Trophoblast cell (in vitro differentiated cells and primary cell): ENCODE measurements at regions not wholly inside any gene's neighbourhood (a gene's known extent, or its start where the extent isn't known, plus 50 kb on each side); places are given as distances from the start of the nearest gene placed in this dataset.

ENCODE experiments used
- DNase-seq, 2 donors: peaks; one replicate each; pipeline ENCODE4 v3.0.0-alpha.2; 2016
- H2AFZ ChIP-seq: 2 replicates; pipeline ENCODE4 v1.6.1; 2013; ENCODE audit warnings: low read length, moderate library complexity, mild to moderate bottlenecking; ENCODE audit not compliant: insufficient read depth, poor library complexity
- H2AK5ac ChIP-seq: 2 replicates; pipeline ENCODE4 v1.6.1; 2013; ENCODE audit warnings: mild to moderate bottlenecking, low read length
- H2BK120ac ChIP-seq: 2 replicates; pipeline ENCODE4 v1.6.1; 2013; ENCODE audit warnings: low read length, mild to moderate bottlenecking, moderate library complexity; ENCODE audit not compliant: insufficient read depth, poor library complexity
- H2BK12ac ChIP-seq: 2 replicates; pipeline ENCODE4 v1.6.1; 2013; ENCODE audit warnings: mild to moderate bottlenecking, low read length, moderate library complexity
- H2BK5ac ChIP-seq: 2 replicates; pipeline ENCODE4 v1.6.1; 2013; ENCODE audit warnings: low read length, low read depth, moderate library complexity, mild to moderate bottlenecking; ENCODE audit not compliant: poor library complexity
- H3K14ac ChIP-seq: 2 replicates; pipeline ENCODE4 v1.6.1; 2013; ENCODE audit warnings: mild to moderate bottlenecking, low read length
- H3K18ac ChIP-seq: 2 replicates; pipeline ENCODE4 v1.6.1; 2013; ENCODE audit warnings: mild to moderate bottlenecking, low read length
- H3K23ac ChIP-seq: 2 replicates; pipeline ENCODE4 v1.6.1; 2013; ENCODE audit warnings: low read length
- H3K27ac ChIP-seq: 2 replicates; pipeline ENCODE4 v1.5.1; 2013; ENCODE audit warnings: low read depth, mild to moderate bottlenecking, inconsistent platforms, low read length, moderate library complexity
- H3K27me3 ChIP-seq: 2 replicates; pipeline ENCODE4 v1.6.1; 2013; ENCODE audit warnings: inconsistent platforms, mild to moderate bottlenecking, low read length, moderate library complexity; ENCODE audit not compliant: insufficient read depth
- H3K36me3 ChIP-seq, 2 experiments: 1 replicate in 1 of 2; 2 replicates in 1 of 2; pipeline ENCODE4 v1.6.1; 2013; ENCODE audit warnings: low read length in 2 of 2, mild to moderate bottlenecking in 2 of 2, moderate library complexity in 1 of 2; ENCODE audit not compliant: insufficient read depth in 2 of 2, control insufficient read depth in 1 of 2
- H3K4ac ChIP-seq: 2 replicates; pipeline ENCODE4 v1.6.1; 2013; ENCODE audit warnings: low read depth, mild to moderate bottlenecking, low read length, moderate library complexity
- H3K4me1 ChIP-seq, 2 experiments: 1 replicate in 1 of 2; 2 replicates in 1 of 2; pipeline ENCODE4 v1.6.1; 2013; ENCODE audit warnings: low read length in 2 of 2, mild to moderate bottlenecking in 2 of 2, moderate library complexity in 1 of 2; ENCODE audit not compliant: insufficient read depth in 2 of 2, control insufficient read depth in 1 of 2
- H3K4me2 ChIP-seq: 2 replicates; pipeline ENCODE4 v1.6.1; 2013; ENCODE audit warnings: inconsistent platforms, mild to moderate bottlenecking, low read length, moderate library complexity
- H3K4me3 ChIP-seq: 2 replicates; pipeline ENCODE4 v1.5.1; 2013; ENCODE audit warnings: mild to moderate bottlenecking, low read depth, low read length, inconsistent platforms
- H3K79me1 ChIP-seq: one replicate; pipeline ENCODE4 v1.6.1; 2013; ENCODE audit warnings: low read length
- H3K79me2 ChIP-seq: 2 replicates; pipeline ENCODE4 v1.6.1; 2013; ENCODE audit warnings: low read length, mild to moderate bottlenecking; ENCODE audit not compliant: control insufficient read depth, insufficient read depth, poor library complexity
- H3K9ac ChIP-seq: 2 replicates; pipeline ENCODE4 v1.6.1; 2013; ENCODE audit warnings: mild to moderate bottlenecking, low read length
- H3K9me3 ChIP-seq: 2 replicates; pipeline ENCODE4 v1.6.1; 2013; ENCODE audit warnings: low read depth, mild to moderate bottlenecking, control low read depth, inconsistent platforms, low read length; ENCODE audit not compliant: insufficient read depth
- H4K12ac ChIP-seq: 2 replicates; pipeline ENCODE4 v1.6.1; 2013; ENCODE audit warnings: low read depth, mild to moderate bottlenecking, low read length, moderate library complexity
- H4K8ac ChIP-seq: 2 replicates; pipeline ENCODE4 v1.6.1; 2013; ENCODE audit warnings: low read depth, mild to moderate bottlenecking, low read length, moderate library complexity
- H4K91ac ChIP-seq: one replicate; pipeline ENCODE4 v1.6.1; 2013; ENCODE audit warnings: low read depth, mild to moderate bottlenecking, low read length, moderate library complexity
- WGBS: extraction: QIAGEN DNeasy Blood & Tissue Kit; methylation state at CpG from one replicate; pipeline ENCODE4 v1.1.7; 2013; ENCODE audit warnings: missing lambda C conversion rate; ENCODE audit not compliant: insufficient read length, insufficient coverage; ENCODE audit errors: extremely low coverage; 5-methylcytosine and 5-hydroxymethylcytosine counted together

DNA sequence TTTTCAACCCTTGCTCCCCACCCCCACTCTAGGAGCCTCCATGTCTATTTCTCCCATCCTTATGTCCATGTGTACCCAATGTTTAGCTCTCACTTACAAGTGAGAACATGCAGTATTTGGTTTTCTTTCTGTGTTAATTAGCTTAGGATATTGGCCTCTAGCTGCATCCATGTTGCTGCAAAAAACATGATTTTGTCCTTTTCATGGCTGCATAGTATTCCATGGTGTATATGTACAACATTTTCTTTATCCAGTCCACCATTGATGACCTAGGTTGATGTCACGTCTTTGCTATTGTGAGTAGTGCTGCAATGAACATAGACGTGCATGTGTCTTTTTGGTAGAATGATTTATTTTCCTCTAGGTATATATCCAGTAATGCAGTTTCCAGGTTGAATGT lies 472.8 kb downstream of the ZNF674 start:
- no peak for DNase-seq

DNA sequence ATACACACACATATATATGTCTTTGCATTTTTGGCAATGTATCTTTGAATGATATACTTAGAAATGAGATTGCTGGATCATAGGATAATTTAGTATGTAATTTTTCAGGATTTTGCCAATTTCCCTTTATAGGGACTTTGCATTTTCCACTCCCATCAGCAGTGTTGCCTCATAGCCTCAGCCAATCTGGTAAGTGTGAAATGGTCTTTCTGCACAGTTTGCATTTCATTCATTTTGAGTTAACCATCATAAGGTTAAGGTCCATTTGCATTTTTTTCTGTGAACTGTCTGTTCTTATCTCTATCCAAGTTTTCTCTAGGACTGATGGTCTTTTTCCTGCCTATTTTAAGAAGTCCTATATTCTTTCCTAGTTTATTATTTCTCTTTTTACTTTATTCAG lies 474.8 kb downstream of the ZNF674 start:
- no peak overlapping the region for H4K8ac ChIP-seq
- H3K27me3 ChIP-seq, result no peaks in the 10 kb centered on the region
- H3K36me3 ChIP-seq, result no peaks in the 10 kb centered on the region

More for the DNA sequence above, 472.8 kb downstream of the ZNF674 start:
- no peak overlapping the region for H4K12ac ChIP-seq
- H3K14ac ChIP-seq, result no peak overlapping the region
- no peaks in the 10 kb centered on the region for H3K79me2 ChIP-seq
- H3K9me3 ChIP-seq, result peaks cover 2% of the 10 kb centered on the region
- H4K8ac ChIP-seq, result no peak overlapping the region
- H3K27me3 ChIP-seq, result no peaks in the 10 kb centered on the region
- no peak overlapping the region for H3K27ac ChIP-seq
- no peak overlapping the region for H2BK12ac ChIP-seq
- H3K36me3 ChIP-seq, result no peaks in the 10 kb centered on the region
- H2AFZ ChIP-seq, result no peak overlapping the region
- no peaks in the 10 kb centered on the region for H3K79me1 ChIP-seq
- no peak overlapping the region for H3K4ac ChIP-seq
- no peak overlapping the region for H3K9ac ChIP-seq
- no peak overlapping the region for H3K4me2 ChIP-seq
- no peak overlapping the region for H3K18ac ChIP-seq
- no peak overlapping the region for H2AK5ac ChIP-seq
- H3K4me3 ChIP-seq, result no peak overlapping the region
- no peak overlapping the region for H2BK5ac ChIP-seq
- no peak overlapping the region for H3K23ac ChIP-seq
- H3K4me1 ChIP-seq, result no peaks in the 10 kb centered on the region
- H2BK120ac ChIP-seq, result no peak overlapping the region
- WGBS, result no CpG with 5 or more reads among the region's 2 CpGs
- no peak overlapping the region for H4K91ac ChIP-seq

DNA sequence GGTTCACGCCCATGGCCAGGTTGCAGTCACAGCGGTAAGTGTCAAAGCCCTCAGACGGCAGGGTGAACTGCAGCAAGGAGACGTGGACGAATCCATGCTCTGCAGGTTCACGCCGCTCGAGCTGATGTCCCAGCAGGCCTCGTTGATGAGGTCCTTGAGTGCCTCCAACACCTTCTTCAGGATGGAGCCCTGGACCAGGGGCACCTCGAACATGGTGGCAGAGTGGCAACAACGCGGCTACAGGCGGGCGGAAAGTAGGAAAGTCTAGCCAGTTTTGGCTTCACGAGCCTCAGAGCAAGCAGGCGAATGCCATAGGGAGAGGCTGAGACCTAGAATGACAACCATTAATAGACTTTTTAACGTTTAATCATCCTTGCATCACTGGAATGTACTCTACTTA lies 485.9 kb downstream of the ZNF674 start:
- Histone ChIP-seq H3K4me1 (no peaks in the 10 kb centered on the region), H3K23ac (no peak overlapping the region), H2BK120ac (no peak overlapping the region), H3K79me1 (no peaks in the 10 kb centered on the region), H3K27ac (no peak overlapping the region), H3K27me3 (no peaks in the 10 kb centered on the region), H2BK5ac (no peak overlapping the region), H3K4me2 (no peak overlapping the region), H3K79me2 (no peaks in the 10 kb centered on the region), H3K9ac (no peak overlapping the region), H3K36me3 (no peaks in the 10 kb centered on the region), H2AK5ac (no peak overlapping the region), H3K18ac (no peak overlapping the region), H4K91ac (no peak overlapping the region), H2BK12ac (no peak overlapping the region), H3K9me3 (peaks cover 3% of the 10 kb centered on the region), H4K8ac (no peak overlapping the region), H2AFZ (no peak overlapping the region), H4K12ac (no peak overlapping the region), H3K14ac (no peak overlapping the region), H3K4me3 (no peak overlapping the region), H3K4ac (no peak overlapping the region)
- no peak for DNase-seq
- WGBS, result no CpG with 5 or more reads among the region's 17 CpGs

More for the DNA sequence above, 474.8 kb downstream of the ZNF674 start:
- Histone ChIP-seq H3K79me2 (no peaks in the 10 kb centered on the region), H2AK5ac (no peak overlapping the region), H3K4me1 (no peaks in the 10 kb centered on the region), H3K27ac (no peak overlapping the region), H3K18ac (no peak overlapping the region), H3K9me3 (peaks cover 2% of the 10 kb centered on the region), H2BK5ac (no peak overlapping the region), H3K4me3 (no peak overlapping the region), H4K91ac (no peak overlapping the region), H2AFZ (no peak overlapping the region), H2BK120ac (no peak overlapping the region), H3K14ac (no peak overlapping the region), H3K9ac (no peak overlapping the region), H3K4me2 (no peak overlapping the region), H4K12ac (no peak overlapping the region), H3K79me1 (no peaks in the 10 kb centered on the region), H3K23ac (no peak overlapping the region), H3K4ac (no peak overlapping the region), H2BK12ac (no peak overlapping the region)
- no peak for DNase-seq

DNA sequence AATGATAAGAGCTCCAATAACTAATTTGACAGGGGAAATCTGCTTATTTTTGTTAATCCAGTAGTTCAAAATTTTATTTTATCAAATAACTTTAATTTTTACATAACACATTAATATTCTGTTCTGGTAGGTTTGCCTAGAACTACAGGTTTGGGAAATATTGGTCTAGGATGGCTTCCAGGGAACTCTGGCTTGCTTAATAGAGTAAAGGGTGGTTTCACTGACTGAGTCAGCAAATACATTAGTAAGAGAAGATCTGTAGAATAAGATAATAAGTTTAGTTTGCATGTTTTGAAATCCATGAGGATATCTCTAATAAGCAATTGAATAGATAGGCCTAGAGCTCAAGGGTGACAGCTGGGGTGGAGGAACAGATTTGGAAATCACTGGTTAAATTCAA lies 500.7 kb downstream of the ZNF674 start:
- no peak overlapping the region for H3K14ac ChIP-seq

DNA sequence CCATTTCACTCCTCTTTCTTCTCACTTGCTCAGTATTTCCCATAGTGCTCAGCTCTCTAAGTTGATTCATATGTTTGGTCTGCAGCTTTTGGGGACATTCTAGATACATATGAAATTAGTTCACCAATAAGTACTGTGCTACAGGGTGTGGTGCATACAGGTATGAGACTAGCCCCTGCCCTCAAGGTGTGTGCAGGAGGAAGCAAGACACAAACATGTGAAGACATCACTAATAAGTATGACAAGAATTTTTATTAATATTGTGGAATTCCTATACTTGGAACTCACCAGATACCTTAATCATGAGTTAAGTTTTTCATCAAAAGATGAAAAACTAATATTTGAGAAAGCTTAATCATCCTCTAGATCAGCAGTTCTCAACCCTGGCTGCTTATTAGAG lies 505.2 kb downstream of the ZNF674 start:
- Histone ChIP-seq H3K4me1 (no peaks in the 10 kb centered on the region), H3K18ac (no peak overlapping the region), H3K4me3 (no peak overlapping the region), H3K9ac (no peak overlapping the region), H3K79me2 (no peaks in the 10 kb centered on the region), H3K4ac (no peak overlapping the region), H3K79me1 (no peaks in the 10 kb centered on the region), H2BK5ac (no peak overlapping the region), H3K27me3 (no peaks in the 10 kb centered on the region), H3K36me3 (no peaks in the 10 kb centered on the region), H3K27ac (no peak overlapping the region), H2BK120ac (no peak overlapping the region), H2AK5ac (no peak overlapping the region), H3K23ac (no peak overlapping the region), H3K9me3 (no peaks in the 10 kb centered on the region), H2AFZ (no peak overlapping the region), H4K12ac (no peak overlapping the region), H3K4me2 (no peak overlapping the region), H4K8ac (no peak overlapping the region), H2BK12ac (no peak overlapping the region), H4K91ac (no peak overlapping the region), H3K14ac (no peak overlapping the region)
- DNase-seq, result peak in 1 of 2 donors; percentile 0

More for the DNA sequence above, 500.7 kb downstream of the ZNF674 start:
- no peak overlapping the region for H3K27ac ChIP-seq
- no peaks in the 10 kb centered on the region for H3K4me1 ChIP-seq
- no peak overlapping the region for H4K12ac ChIP-seq
- no peak overlapping the region for H3K4me3 ChIP-seq
- H2BK120ac ChIP-seq, result no peak overlapping the region
- no peak overlapping the region for H2AK5ac ChIP-seq
- no peak overlapping the region for H3K9ac ChIP-seq
- no peak overlapping the region for H3K4me2 ChIP-seq
- H2BK5ac ChIP-seq, result no peak overlapping the region
- H3K18ac ChIP-seq, result no peak overlapping the region
- no peak overlapping the region for H3K23ac ChIP-seq
- H3K27me3 ChIP-seq, result no peaks in the 10 kb centered on the region
- H3K36me3 ChIP-seq, result no peaks in the 10 kb centered on the region
- H4K8ac ChIP-seq, result no peak overlapping the region
- no peak overlapping the region for H2BK12ac ChIP-seq
- DNase-seq, result peak in 1 of 2 donors; percentile 5
- no peak overlapping the region for H3K4ac ChIP-seq
- H3K9me3 ChIP-seq, result no peaks in the 10 kb centered on the region
- H3K79me2 ChIP-seq, result no peaks in the 10 kb centered on the region
- no peak overlapping the region for H4K91ac ChIP-seq
- H3K79me1 ChIP-seq, result no peaks in the 10 kb centered on the region
- no peak overlapping the region for H2AFZ ChIP-seq
